ENCODE measurements at regions not wholly inside any gene's neighbourhood (a gene's known extent, or its start where the extent isn't known, plus 50 kb on each side); places are given as distances from the start of the nearest gene placed in this dataset.

DNA sequence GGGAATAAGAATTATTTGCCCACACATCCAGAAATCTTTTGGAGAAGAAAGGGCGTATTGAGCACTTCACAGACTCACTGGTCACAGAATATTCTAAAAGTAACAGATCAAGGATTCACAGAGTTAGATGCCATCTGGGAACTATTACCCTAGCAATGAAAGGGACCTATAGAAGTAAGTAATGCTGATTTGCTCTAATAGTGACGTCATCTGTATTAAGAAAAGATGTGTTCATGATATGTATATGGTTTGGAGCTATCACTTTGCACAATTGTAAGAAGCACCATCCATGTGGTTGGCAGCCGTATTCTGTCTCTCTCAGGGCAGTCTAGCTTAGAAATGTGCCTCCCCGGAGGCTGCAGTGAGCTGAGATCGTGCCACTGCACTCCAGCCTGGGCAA, 52.8 kb upstream of the SV2C start:
- DNase-seq, result no peak

- no peak for DNase-seq
These were observed 53.4 kb upstream of the SV2C start for GRCh38 chr5:76029739-76030138.

DNA sequence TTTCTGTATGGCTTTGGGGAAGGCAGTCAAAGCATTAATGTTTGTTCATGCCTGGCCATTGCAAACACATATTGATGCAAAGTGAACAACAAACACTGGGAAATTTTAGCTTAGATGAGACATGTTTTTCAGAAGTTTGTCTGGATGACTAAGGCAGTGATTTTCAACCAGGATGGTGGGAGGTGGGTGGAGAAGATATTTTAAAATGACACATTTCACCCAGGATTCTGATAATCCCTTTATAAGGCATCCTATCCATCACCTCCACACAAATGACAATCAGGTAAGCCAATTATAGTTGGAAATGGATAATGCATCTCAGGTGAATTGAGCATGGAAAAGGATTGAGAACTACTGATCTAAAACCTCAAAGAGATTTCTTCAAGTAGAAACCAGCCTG, 57.4 kb upstream of the SV2C start:
- no peak for DNase-seq

DNA sequence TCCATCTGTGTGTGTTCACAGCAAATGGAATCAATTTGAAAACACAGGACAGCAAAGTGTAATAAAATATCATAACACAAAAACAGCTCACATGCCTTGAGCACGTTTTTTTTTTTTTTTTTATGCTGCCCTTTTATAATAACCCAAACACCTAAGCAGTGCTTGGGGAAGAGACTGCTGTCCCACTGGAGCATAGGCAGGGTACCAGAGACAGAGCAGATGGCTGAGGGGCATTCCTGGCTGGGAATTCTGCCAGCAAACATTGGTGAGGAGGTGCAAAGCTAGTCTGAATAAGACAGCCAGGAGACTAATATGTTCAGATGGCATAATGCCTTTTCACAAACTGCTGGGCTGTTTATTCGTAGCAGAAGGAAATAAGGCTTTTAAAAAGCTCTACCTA, 58.1 kb upstream of the SV2C start:
- no peak for DNase-seq

GRCh38 chr5:76022611-76023010, 60.6 kb upstream of the SV2C start:
- no peak for DNase-seq

DNA sequence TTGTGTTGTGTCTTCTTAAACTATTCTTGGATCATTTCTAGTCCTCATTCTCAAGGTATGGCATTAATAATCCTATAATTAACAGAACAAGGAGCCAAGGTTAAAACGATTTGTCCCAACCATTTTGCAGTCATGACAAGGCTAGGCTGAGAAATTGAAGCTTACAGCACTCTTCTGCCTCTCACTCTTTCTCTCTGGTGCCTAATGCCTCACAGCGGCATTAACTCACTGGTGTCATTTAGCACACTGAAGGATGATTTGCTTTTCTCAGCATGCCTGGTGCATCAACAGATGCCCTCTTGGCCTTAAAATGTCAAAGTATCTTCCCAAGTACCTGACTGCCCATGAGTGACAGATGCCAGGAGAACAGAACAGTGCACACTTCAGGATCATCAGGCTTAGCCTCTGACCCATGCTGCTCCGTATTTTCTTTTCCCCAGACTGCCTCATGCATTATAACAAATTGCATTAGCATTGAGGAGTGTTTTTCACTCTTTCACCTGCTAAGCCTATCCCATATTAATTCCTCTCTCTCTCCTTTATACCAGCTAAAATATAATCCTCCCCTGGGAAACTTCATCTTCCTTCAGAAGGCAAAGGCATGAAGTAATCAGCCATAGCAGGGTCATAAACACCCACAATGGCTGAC, 61.1 kb upstream of the SV2C start:
- no peak for DNase-seq

GRCh38 chr5:76016258-76016657, 66.9 kb upstream of the SV2C start:
- DNase-seq, result no peak

DNA sequence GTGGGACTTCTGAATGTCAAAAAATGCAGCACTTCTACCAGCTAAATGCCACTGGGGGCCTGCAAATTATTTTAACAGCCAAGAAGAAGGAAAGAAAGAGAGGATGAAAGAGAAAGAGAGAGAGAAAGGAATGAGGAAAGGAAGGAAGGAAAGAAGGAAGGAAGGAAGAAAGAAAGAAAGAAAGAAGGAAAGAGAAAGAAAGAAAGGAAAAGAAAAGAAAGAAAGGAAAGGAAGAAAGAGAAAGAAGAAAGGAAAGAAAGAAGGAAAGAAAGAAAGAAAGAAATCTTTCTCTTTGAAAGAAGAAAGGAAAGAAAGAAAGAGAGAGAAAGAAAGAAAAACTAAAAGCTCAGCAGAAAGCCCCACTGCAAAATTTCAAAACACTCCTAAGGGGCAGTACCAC, 69.2 kb upstream of the SV2C start:
- no peak for DNase-seq

- no peak for DNase-seq
These were observed 75.3 kb upstream of the SV2C start for GRCh38 chr5:76007904-76008303.

GRCh38 chr5:76000582-76000981, 82.6 kb upstream of the SV2C start:
- DNase-seq, result no peak

DNA sequence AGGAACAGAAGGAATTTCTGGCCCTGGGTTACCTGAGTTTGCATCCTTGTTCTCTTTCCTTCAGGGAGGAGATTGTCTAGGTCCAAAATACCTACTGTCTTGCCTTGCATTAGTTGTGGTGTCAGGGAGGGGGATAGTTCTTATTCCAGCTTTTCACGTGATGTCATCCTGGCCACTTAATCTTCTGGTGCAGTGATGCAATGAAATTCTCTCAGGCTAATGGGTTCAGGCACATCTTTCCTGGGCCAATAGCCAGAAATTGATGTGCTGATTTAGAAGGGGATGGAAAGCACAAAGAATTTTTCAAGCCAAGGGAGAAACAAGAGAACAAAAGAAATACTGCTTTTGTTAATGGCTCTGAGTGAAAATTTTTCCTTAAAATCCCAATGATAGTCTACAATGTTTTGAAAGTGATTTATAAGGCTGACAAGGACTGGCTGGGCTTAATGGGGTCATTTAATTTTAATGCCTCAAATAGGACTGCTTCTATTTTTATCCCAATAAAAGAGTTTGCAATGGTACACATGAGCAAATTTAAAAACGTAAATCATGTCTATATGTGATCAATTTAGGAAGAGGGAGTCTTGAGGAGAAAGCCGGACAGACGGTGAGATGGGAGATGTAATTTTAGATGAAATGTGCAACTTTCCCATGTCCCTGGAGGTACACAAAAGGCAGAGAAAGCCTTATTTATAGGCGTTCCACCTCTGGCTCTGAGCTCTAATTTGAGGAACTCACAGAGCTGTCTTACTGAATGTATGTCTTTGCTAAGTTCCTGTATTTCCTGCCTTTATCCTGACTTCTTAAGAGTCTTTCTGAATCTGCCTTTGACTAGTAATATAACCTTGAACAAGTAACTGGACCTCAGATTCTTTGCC, 89.3 kb upstream of the SV2C start:
- no peak for DNase-seq

DNA sequence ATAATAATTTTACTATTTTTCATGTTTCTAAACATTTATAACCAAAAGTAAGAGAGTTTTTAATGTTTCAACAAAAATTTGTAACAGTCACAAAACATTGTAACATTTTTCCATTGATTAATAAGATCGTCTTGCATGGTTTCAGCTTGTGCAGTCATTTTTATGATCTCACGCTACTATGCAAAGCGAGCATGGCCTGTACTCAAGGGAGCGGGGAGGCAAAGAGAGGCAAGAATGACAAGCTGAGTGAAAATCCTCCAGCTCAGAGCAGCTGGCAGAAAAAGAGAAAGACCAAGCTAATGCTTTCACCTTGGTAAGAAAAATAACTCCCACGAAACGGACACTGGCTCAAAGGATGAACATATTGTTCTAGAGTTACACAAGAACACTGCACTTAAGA, 90.0 kb upstream of the SV2C start:
- no peak for DNase-seq

GRCh38 chr5:75992753-75993152, 90.4 kb upstream of the SV2C start:
- no peak for DNase-seq

GRCh38 chr5:75985077-75985476, 98.1 kb upstream of the SV2C start:
- DNase-seq, result no peak

DNA sequence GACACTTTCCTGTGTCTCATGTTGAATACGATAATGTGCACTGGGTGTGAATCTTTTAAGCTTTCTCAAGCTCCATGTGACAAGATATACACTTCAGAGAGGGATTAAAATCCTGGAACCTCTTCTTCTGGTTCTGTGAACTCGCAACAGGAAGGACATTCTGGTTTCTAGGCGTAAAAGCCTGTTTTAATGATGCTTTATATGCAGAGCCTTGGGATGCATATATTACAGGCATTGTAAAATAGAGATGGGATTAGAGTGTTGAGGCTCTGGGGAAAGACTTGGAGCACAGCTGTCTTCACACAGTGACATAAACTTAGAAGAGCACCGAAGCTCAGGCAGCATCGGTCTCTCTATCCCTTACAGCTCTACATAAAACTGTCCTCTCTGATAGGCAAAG, 107.7 kb upstream of the SV2C start:
- DNase-seq, result no peak

DNA sequence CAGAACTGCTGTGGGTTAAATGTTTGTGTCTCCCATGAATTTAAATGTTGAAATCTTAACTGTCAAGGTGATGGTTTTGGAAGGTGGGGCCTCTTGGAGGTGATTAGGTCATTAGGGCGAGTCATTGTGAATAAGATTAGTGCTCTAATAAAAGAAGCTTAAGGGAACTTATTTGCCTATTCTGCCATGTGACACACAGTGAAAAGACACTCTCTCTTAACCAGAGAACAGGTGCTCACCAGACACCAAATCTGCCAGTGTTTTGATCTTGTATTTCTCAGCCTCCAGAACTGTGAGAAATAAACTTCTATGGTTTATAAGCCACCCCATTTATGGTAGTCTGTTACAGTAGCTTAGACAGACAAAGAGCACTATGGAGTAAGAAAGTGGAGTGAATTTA, 117.9 kb upstream of the SV2C start:
- DNase-seq, result no peak

- no peak for DNase-seq
These were observed 119.2 kb upstream of the SV2C start for GRCh38 chr5:75964008-75964407.

DNA sequence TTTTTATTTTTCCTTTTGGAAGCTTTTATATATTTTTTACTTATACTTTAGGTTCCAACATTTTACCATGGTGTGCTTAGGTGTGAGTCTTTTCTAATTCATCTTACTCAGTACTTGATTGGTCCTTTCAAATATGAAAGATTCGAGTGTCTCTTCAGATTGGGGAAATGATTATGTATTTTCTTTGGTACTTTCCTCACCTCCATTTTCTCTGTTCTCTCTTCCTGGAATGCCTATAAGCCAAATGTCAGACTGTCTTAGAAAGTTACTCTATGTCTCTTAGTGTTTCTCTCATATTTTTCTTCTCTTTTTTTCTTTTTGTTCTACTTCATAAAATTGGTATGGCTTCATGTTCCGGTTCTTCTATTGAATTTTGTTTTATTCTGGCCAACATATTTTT, 119.6 kb upstream of the SV2C start:
- DNase-seq, result no peak

- no peak for DNase-seq
These were observed 121.4 kb upstream of the SV2C start for GRCh38 chr5:75961818-75962217.

DNA sequence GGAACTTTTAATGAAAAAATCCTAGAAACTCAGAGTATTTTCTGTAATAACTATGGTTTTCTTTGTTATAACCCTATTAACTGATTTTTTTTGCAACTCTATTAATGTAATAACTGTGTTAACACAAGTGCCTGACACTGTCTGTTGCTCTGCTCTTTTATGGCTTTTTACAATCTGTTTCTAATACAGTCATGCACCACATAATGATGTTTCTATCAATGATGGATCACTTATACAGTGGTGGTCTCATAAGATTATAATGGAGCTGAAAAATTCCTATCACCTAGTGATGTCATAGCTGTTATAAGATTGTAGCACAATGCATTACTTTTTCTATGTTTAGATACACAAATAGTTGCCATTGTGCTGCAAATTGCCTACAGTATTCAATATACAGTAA, 123.1 kb upstream of the SV2C start:
- no peak for DNase-seq

GRCh38 chr5:75952963-75953362, 130.2 kb upstream of the SV2C start:
- no peak for DNase-seq

DNA sequence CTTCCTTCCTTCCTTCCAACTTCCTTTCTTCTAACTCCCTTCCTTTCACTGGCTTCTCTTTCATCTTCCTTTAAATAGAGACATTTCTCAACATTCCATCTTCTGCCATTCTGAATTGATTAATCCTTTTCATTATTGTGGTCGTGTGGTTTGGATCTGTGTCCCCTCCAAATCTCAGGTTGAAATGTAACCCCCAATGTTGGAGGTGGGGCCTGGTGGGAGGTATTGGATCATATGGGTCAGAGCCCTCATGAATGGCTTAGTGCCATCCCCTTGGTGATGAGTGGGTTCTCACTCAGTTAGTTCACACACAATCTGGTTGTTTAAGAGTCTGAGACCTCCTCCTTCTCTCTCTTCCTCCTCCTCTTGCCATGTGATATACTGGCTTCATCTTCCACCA, 130.9 kb upstream of the SV2C start:
- no peak for DNase-seq

- no peak for DNase-seq
These were observed 131.5 kb upstream of the SV2C start for GRCh38 chr5:75951716-75952115.

DNA sequence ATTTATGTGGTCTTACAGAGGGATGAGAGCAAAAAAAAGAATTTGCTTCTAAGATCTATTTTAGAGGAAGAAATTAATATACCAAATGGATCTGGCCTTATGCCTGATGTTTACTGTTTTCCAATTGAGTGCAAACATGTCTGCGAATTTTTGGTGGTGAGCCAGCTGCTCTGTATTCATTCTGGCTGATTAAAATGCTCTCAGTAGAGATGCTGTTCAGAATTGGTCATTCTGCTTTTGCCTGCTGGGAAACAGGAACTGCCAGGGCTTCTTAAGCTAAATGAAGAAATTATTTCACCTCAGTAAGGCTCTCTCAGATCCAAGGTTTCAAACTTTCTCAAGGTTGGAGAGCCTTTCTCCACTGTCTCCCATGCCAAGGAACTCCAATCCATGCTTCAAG, 132.0 kb upstream of the SV2C start:
- no peak for DNase-seq

- no peak for DNase-seq
These were observed 134.7 kb upstream of the SV2C start for GRCh38 chr5:75948438-75948837.

Data from CD4-positive, alpha-beta T cell treated with Interleukin-21 for 1 hour (primary cell).